ENCODE measurements at regions not wholly inside any gene's neighbourhood (a gene's known extent, or its start where the extent isn't known, plus 50 kb on each side); places are given as distances from the start of the nearest gene placed in this dataset.

- no peak for DNase-seq
These were observed 120.2 kb upstream of the GK2 start for GRCh38 chr4:79528241-79528706.

GRCh38 chr4:79526641-79527565 is 118.9 kb upstream of the GK2 start:
- DNase-seq: no peak

- DNase-seq: no peak
These were observed 108.1 kb upstream of the GK2 start for GRCh38 chr4:79516114-79516513.

- no peak for DNase-seq
These were observed 106.7 kb upstream of the GK2 start for GRCh38 chr4:79514621-79515329.

- DNase-seq: no peak
These were observed 105.5 kb upstream of the GK2 start for GRCh38 chr4:79513576-79513975.

GRCh38 chr4:79512363-79512762 is 104.3 kb upstream of the GK2 start:
- no peak for DNase-seq

- no peak for DNase-seq
These were observed 94.1 kb upstream of the GK2 start for GRCh38 chr4:79502081-79502480.

GRCh38 chr4:79498282-79498681 is 90.3 kb upstream of the GK2 start:
- DNase-seq: no peak

- no peak for DNase-seq
These were observed 89.0 kb upstream of the GK2 start for GRCh38 chr4:79497001-79497400.

GRCh38 chr4:79495447-79495846 is 87.4 kb upstream of the GK2 start:
- DNase-seq: peak; percentile 86

GRCh38 chr4:79492148-79492547 is 84.1 kb upstream of the GK2 start:
- DNase-seq: no peak

GRCh38 chr4:79489506-79489905 is 81.5 kb upstream of the GK2 start:
- no peak for DNase-seq

GRCh38 chr4:79476196-79476595 is 68.2 kb upstream of the GK2 start:
- no peak for DNase-seq

GRCh38 chr4:79473439-79473724 is 65.4 kb upstream of the GK2 start:
- no peak for DNase-seq

GRCh38 chr4:79472693-79473438 is 64.8 kb upstream of the GK2 start:
- DNase-seq: peak; percentile 17

GRCh38 chr4:79472036-79472435 is 64.0 kb upstream of the GK2 start:
- no peak for DNase-seq

- no peak for DNase-seq
These were observed 63.3 kb upstream of the GK2 start for GRCh38 chr4:79471309-79471708.

- DNase-seq: peak; percentile 87
These were observed 59.4 kb upstream of the GK2 start for GRCh38 chr4:79467246-79467932.

GRCh38 chr4:79466621-79467020 is 58.6 kb upstream of the GK2 start:
- DNase-seq: no peak

Measured in COR-L47 (cell line).